ENCODE measurements at regions not wholly inside any gene's neighbourhood (a gene's known extent, or its start where the extent isn't known, plus 50 kb on each side); places are given as distances from the start of the nearest gene placed in this dataset.

DNA sequence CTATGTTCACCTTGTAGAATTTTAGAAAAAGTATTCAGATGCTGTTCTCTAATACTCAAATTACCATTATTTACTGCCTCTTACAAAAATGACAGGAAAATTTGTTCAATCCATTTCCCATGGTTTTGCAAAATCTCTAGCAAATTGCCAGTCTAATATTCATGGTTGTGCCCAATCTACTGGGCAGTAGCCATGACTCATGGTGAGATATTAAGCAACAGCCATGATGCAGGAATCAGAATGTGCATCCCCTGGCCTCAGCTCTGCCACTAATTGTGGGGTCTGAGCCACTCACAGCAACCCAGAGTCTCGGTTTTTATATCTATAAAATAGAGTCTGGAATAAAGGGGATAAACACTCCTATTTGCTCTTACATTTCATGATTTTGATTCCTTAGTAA, 353.6 kb downstream of the DEPDC1B start:
- TF ChIP-seq, protein P1, sequence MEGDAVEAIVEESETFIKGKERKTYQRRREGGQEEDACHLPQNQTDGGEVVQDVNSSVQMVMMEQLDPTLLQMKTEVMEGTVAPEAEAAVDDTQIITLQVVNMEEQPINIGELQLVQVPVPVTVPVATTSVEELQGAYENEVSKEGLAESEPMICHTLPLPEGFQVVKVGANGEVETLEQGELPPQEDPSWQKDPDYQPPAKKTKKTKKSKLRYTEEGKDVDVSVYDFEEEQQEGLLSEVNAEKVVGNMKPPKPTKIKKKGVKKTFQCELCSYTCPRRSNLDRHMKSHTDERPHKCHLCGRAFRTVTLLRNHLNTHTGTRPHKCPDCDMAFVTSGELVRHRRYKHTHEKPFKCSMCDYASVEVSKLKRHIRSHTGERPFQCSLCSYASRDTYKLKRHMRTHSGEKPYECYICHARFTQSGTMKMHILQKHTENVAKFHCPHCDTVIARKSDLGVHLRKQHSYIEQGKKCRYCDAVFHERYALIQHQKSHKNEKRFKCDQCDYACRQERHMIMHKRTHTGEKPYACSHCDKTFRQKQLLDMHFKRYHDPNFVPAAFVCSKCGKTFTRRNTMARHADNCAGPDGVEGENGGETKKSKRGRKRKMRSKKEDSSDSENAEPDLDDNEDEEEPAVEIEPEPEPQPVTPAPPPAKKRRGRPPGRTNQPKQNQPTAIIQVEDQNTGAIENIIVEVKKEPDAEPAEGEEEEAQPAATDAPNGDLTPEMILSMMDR (conservative IDR thresholded peaks at IDR 0.05; ENCODE audit: low read length): no peak
- TF ChIP-seq EZH2phosphoT487 (IDR thresholded peaks at IDR 0.05; ENCODE audit: borderline replicate concordance): no peak

All from Loucy (cell line).